GM21367 (cell line): ENCODE measurements at regions not wholly inside any gene's neighbourhood (a gene's known extent, or its start where the extent isn't known, plus 50 kb on each side); places are given as distances from the start of the nearest gene placed in this dataset.

ENCODE experiments used
- ATAC-seq: cut with Tn5 transposase; IDR thresholded peaks from one replicate; pipeline ENCODE4 v1.9.1; 2021; ENCODE audit not compliant: unreplicated experiment

DNA sequence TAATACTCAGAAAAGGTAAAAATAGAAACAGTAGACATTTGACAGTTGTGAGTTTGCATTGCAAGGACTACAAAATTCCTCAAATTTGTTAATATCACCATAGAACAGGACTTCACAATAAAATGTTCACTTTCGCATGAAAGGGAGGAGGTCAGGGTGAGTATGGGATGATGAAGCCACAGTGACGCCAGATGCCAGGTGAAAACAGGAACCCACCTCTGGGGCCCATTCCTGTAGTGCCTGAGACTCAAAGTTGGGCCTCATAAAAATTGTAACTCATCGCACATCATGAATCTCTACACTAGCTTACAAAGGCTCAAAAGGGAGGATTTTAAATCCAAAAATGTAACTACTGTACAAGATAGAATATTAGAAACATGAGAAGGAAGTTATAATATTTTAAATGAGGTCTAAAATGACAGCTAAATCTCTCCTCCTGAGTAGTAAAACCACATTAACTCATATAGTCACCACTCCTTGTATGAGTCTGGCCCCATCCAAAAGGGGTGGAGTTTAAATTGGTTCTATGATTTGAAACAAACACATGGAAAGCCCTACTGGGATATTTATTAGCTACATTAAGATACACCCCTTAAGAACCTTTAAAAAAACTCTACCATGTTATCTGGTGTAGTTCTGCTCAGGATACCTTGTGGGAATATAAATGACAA, 93.7 kb downstream of the ETS2 start:
- no peak for ATAC-seq

DNA sequence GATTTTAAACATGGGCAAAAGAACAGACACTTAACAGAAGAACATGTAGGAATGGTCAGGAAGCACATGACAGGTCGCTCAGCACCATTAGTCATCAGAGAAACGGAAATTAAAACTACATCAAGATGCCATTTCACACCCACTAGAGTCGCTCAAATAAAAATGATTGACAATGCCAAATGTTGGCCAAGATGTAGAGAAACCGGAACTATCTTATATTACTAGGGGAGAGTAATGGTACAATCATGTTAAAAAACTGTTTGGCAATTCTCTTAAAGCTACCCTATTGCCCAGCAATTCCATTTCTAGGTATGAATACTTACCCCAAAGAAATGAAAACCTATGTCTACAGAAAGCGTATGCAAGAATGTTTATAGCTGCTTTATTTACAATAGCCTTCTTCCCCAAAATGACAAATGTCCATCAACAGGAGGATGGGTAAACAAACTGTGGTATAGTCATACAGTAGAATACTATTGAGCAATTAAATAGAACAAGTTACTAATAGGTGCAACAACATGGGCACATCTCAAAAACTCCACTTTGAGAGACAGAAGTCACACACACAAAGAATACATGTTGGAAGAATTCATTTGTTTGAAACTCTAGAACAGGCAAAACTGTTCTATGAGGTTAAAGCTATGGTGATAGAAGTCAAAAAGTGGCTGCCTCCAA, 92.8 kb downstream of the ETS2 start:
- ATAC-seq = no peak

DNA sequence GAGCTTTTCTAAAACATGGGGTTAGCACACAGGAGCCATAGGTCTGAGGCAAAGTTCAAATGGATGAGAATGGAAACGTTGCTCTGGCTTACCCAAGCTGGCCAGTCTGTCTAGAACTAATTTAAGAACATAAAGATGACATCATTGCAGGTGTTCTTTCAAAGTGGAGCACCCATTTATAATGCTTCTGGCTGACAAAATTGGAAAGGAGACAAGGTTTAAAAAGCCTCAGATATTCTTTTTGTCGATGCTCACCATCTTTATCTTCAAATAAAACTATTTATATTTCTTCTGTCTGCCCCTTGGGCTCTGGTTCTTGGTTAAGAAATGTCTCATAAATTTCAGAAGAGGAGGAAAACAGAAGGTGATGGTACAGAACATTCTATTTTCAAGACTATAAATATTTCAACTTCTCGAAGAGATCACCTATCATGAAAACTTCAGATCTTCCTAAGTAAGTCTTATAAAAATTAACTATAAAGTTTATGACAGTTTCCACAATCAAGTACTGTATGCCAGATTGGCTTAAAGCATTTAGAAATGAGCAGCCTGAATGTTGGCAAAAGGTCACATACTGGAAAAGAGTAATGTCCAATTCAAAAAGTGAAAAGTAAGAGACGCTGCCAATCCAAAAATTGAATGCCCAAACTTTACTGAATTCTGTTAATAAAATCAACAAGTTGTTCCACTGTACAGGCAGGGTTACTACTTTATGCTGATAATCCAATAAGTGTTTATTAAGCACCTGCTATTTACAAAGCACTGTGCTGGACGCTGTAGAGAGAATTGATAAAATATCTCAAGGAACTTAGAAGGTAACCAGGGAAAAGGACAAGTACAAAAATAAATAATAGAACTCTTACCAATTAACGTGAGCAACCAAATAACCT, 92.0 kb downstream of the ETS2 start:
- ATAC-seq = no peak

DNA sequence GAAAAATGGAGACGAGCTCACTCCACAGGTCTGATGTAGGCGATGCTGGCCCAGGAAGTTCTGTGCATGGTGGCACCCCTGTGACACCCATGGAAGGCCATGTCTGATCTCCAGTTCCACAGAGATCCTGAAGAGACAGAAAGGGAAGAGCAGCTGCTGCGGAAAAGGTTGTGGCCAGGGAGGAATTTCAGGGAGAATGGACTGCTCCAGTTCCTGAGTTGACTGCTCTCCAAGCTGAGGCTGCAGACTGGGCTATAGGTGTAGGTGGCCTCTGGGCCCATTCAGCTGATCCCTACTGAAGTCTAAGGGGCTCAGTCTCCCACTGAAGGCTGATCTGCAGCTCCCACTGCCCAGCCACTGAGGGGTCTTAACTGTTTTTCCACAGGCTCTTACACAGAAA, 89.2 kb downstream of the ETS2 start:
- no peak for ATAC-seq

DNA sequence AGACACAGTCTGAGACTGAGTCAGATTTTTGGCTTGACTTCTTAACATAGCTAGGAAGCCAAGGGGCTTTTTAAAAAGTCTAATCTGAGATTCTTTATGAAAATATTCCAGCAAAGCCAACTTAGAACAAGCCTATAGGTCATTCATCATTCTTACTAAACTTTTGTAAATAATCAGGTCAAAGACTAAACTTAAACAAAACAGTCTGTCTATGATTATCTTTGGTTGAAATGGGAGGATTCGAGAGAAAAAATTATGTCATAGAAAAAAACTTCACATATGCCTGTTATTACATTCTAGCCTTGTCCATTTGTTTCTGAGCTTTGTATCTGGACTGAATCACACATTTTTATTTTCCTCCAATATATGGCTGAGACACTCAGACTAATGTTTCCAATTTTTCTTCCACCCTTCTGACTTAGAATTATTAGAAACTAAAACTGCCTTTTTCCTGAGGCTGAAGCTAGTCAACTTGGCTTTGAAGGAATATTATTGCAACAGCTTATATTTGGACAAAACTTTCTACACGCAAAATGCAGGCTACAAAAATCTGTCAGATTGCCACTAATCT, 83.3 kb downstream of the ETS2 start:
- no peak for ATAC-seq

DNA sequence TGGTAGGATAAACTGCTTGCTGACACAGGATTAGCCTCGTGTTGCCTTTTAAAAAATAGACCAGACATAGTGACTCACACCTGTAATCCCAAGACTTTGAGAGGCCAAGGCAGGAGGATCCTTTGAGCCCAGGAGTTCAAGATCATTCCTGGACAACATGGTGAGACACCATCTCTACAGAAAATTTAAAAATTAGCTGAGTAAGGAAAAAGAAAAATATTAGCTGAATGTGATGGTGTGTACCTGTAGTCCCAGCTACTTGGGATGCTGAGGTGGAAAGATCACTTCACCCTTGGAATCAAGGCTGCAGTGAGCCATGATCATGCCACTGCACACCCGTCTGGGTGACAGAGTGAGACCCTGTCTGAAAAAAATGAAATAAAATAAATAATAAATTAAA, 82.0 kb downstream of the ETS2 start:
- no peak for ATAC-seq

DNA sequence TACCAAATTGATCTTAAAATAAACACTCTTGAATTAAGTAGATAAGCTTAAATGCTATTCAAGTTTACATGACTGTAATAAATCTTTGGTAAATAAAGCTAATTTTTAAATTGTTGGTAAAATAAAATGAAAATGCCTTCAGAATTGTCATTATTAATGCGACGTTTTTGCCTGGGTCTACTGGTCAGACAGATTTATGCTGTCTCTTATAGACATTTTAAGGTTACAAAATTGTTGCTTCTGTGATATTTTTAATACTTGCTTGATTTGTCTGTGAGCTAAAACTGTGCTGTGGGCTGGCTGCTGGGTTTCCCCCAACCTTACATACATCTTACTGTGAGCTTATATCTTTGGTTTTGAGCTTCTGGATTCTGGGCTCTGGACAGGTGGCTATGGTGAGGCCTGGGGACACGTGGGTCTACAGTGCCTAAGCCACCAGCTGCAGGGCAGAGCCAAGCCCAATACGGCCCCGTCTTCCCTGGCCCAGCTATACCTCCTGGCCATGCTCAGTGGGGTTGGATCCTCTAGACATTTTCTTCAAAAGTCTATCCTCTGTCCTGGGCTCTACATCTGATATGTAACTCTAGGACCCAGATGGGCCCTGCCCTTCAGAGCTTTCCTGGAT, 81.4 kb downstream of the ETS2 start:
- ATAC-seq = no peak

DNA sequence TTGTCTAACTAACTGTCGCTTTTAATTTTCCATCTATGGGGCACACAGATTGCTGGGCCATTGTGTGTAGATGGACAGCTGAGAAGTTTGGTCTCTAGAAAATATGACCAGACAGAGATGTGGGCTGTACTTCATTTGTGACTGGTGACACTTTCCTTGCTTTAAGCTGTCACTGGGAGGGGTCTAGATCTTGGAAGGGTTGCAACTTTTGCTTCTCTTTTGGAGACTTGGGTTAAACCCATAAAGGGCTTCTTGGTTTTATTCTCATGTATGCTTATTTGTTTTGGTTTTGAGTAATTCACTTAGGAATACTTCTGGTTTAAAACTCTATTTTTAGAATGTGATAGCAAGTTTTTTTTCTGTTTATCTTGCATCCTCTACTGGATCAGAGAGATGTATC, 80.2 kb downstream of the ETS2 start:
- ATAC-seq = no peak

DNA sequence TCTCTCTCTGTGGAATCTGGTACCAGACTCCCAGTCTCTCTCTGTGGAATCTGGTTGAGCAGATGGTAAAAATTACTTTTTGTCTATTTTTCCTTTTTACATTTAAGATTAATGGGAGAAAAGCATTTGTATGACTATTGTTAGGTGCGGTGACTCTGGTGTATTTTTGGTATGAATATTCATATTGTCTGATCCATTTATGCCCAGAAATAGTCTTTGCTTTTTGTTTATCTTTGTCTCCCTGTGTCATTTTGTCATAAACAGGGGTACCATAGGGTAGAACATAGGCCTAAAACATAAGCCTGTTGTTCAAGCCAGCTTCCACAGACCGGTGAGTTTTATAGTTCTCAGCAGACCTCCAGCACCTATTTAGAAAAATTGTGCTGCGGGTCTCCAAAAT, 78.7 kb downstream of the ETS2 start:
- no peak for ATAC-seq

DNA sequence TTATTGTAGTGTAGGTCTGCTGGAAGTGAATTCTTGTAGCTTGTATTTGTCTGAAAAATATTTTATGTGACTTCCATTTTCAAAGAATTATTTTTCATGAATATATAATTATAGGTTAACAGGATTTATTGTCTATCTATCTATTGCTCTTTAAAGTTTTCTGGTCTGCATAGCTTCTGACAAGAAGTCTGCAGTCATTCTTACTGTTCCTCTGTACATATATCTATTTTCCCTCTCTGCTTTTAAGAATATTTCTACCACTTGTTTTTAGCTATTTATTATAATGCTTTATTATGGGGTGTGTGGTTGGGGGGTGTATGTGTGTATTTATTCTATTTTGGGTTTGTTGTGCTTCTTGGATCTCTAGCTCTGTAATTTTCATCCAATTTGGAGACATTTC, 77.4 kb downstream of the ETS2 start:
- no peak for ATAC-seq

DNA sequence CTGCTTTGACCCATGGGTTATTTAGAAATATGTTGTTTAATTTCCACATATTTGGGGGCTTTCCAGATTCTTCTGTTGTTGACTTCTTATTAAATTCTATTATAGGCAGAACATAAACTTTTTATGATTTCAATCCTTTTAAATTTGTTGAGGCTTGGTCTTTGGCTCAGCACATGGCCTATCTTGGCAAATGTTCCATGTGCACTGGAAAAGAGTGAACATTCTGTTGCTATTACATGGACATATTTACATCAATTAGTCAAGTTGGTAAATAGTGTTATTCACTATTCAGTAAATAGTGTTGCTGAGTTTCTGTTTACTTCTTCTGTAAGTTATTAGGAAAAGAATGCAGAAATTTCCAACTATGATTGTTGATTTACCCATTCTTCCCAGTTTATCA, 75.4 kb downstream of the ETS2 start:
- no peak for ATAC-seq

DNA sequence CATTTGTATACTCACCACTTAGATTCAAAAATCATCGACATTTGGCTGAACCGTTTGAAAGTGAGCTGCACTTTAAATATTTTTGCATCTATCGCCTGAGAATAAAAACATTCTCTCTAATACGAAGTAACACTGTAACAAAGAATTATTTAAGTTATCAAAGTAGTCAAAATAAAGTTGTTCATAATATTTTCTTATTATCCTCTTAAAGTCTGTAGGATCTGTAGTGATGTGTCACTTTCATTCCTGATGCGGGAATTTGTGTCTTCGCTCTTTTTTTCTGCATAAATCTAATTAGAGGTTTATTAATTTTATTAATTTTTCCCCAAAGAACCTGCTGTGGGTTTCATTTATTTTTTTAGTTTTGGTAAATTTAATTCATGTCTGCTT, 74.8 kb downstream of the ETS2 start:
- no peak for ATAC-seq

DNA sequence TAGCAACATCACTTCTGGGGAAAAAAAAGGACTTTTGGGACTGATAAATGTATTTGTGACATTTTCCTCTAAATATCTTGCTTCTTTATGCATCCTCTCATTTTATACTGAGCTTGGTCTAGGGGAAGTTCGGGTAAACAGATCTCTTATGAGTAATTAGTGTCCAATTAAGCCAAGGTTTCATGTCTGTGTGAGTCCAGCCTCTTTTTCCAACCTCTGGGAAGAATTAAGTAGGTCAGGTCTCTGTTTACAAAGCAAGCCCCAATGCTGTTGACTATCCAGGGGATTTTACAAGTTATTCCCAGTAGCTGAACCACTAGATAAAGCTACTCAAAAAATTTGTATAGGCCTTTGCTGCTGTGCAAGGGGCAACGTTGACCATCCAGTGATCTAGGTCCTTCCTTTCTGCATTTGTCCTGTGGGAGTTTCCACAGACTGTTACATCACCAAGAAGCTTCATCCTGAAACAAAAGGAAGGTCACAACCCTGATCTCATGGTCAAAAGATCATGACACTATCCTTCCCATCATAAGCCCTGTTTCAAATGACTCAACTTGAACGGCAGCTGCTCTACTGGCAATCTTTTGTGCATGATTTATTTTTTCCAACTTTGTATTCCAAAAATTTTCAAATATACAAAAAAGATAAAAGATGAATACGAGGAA, 74.3 kb downstream of the ETS2 start:
- ATAC-seq = no peak

DNA sequence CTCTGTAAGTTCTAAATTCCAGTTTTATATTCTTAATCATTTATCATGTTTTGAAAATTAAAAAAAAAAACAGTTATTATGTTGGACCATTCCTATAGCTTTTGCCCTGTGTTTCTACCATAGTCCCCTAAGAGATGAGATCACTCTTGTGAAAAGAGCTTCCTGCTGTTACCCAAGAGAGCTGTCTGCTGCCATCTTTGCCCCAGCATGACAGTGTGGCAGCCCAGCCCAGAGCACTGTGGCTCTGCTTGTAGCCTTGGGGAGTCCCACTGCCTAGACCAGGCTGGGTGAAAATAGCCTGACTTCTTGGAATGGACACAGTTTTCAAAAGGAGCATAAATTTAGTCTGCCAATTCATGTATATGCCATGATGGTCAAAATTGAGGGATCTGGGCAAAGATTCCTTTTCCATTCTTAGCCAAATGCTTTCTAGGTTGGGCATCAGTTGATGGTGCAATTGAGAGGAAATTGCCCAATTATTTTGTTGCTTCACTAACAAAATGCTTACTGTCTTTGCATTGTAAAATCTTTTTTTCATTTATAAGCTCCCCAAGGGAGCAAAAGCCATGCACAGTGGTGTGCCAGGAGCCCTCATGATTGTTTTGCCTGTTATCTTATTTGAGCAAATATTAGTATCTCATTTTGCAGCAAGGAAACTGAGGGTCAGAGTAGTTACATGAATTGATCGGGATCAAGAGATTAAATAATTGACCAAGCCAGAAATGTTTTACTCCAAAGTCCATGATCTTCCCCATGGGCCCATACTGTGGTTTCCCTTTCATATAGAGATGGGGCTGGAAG, 72.8 kb downstream of the ETS2 start:
- no peak for ATAC-seq

DNA sequence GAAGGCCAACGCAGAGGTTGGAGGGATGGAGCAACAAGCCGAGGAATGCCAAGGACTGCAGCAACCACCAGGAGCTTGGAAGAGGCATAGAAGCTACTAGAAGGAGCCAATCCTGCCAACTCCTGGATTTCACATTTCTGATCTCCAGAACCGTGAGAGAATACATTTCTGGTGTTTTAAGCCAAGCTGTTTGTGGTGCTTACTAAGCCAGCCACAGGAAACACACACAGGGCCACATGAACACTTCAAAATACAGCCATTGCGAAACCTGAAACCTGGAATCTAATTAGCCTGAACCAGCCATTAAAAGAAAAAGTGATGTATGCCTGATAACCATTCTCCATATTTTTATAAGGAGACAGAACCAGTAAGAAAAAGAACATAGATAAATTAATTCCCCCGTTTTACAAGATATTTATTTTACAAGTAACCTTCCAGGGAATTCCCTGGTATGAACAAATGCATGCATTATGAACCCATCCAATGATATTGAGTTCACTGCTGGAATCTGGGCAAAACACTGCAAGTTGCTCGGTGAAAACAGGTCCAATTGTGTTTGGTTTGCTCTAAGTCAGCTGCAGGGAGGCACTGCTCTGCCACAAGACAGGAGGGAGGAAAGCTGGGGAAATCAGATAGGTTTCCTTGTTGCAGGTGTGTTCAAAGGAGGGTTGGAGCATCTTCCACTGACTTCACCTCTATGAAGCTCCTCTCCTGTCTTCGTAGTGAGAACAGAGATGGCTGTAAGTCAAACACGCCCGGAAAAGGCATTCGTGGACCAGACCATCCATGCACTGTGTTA, 70.2 kb downstream of the ETS2 start:
- no peak for ATAC-seq
